ENCODE measurements at regions not wholly inside any gene's neighbourhood (a gene's known extent, or its start where the extent isn't known, plus 50 kb on each side); places are given as distances from the start of the nearest gene placed in this dataset.

DNA sequence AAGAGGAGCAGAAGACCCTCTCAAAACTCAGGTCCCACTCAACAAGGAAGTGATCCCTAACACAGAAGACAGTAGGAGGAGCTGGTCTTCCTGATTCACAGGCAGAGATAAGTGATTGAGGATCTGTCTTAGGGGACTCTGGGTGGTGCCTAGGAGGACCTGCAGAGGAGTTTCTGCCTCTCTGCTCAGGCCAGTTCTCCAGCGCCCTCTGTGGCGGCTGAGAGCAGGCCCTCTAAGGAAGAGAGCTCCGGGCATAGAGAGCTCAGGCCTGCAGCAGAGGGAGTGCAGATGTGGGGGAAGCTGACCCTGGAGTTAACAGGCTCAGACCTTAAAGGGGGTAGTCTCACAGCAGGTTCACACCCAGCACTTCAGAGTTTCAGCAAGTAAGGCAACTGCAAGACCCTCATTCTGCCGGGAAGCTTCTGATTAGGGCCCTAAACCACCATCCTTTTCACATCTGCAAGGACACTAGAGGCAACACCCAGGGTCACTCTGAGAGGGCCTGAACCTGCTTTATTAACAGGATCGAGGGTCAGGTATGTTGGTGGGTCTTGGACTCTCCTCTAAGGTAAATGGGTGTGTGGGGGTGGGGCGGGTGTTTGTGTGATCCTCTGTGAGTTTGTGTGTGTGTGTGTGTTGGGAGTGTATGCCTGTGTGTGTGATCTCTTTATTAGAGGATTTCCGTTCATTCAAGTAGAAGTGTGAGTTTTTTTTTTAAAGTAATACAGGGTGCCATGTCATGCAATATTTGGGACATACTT lies 57.6 kb upstream of the TARP start:
- H2BK120ac ChIP-seq (ENCODE audit: low read depth, low read length, poor library complexity, severe bottlenecking) = no peak overlapping the region
- no peak overlapping the region for H2BK5ac ChIP-seq (ENCODE audit: insufficient read length, low read length)
- DNase-seq = peak; percentile 94
- H2BK12ac ChIP-seq (ENCODE audit: insufficient read length, low read depth, low read length) = no peak overlapping the region
- H3K56ac ChIP-seq (ENCODE audit: insufficient read length, low read depth, low read length) = no peak overlapping the region
- peak overlapping the region; percentile 54 for H3K4me2 ChIP-seq (ENCODE audit: insufficient read depth, insufficient read length, low read length)
- H3K4me1 ChIP-seq (ENCODE audit: insufficient read depth, low read length) = peaks cover 7% of the 10 kb centered on the region; the same call in 1 of the 2 replicates
- no peaks in the 10 kb centered on the region for H3K27me3 ChIP-seq (ENCODE audit: insufficient read depth, low read length)
- peak overlapping the region; percentile 48 for H3K27ac ChIP-seq (ENCODE audit: insufficient read length, low read depth, low read length)
- H3K14ac ChIP-seq (ENCODE audit: insufficient read depth, low read length) = peak overlapping the region; percentile 85; the same call in 1 of the 2 replicates
- no peak overlapping the region for H4K8ac ChIP-seq (replicated peaks; ENCODE audit: insufficient read length, low read depth, low read length)
- H3K4me3 Mint-ChIP-seq = peak overlapping the region; percentile 8 to 66; a peak in 4 of 5 replicates
- peak overlapping the region; percentile 95 for H2BK20ac ChIP-seq (ENCODE audit: low read depth, low read length, poor library complexity, severe bottlenecking)
- H3K79me2 ChIP-seq (ENCODE audit: insufficient read depth, low read length) = no peaks in the 10 kb centered on the region
- H4K91ac ChIP-seq (ENCODE audit: insufficient read length, low read depth, low read length) = no peak overlapping the region
- H2AK5ac ChIP-seq (ENCODE audit: insufficient read length, low read length) = no peak overlapping the region
- H3K9me3 Mint-ChIP-seq = no peaks in the 10 kb centered on the region; a peak in 1 of 5 replicates
- H3K27me3 Mint-ChIP-seq (ENCODE audit: low read depth) = no peaks in the 10 kb centered on the region
- H4K5ac ChIP-seq (ENCODE audit: insufficient read length, low read depth, low read length) = peak overlapping the region; percentile 70
- peak overlapping the region; percentile 69 for H2AFZ ChIP-seq (ENCODE audit: low read length)
- H3K79me1 ChIP-seq (ENCODE audit: insufficient read depth, low read depth, low read length, poor library complexity, severe bottlenecking) = no peaks in the 10 kb centered on the region
- peaks cover 41 to 45% of the 10 kb centered on the region in 2 experiments for H3K4me1 Mint-ChIP-seq
- TF ChIP-seq, protein P1, sequence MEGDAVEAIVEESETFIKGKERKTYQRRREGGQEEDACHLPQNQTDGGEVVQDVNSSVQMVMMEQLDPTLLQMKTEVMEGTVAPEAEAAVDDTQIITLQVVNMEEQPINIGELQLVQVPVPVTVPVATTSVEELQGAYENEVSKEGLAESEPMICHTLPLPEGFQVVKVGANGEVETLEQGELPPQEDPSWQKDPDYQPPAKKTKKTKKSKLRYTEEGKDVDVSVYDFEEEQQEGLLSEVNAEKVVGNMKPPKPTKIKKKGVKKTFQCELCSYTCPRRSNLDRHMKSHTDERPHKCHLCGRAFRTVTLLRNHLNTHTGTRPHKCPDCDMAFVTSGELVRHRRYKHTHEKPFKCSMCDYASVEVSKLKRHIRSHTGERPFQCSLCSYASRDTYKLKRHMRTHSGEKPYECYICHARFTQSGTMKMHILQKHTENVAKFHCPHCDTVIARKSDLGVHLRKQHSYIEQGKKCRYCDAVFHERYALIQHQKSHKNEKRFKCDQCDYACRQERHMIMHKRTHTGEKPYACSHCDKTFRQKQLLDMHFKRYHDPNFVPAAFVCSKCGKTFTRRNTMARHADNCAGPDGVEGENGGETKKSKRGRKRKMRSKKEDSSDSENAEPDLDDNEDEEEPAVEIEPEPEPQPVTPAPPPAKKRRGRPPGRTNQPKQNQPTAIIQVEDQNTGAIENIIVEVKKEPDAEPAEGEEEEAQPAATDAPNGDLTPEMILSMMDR (conservative IDR thresholded peaks at IDR 0.05) = peak; percentile 75
- WGBS (ENCODE audit: extremely low coverage, insufficient read length, low lambda C conversion rate) = no CpG with 5 or more reads among the region's 7 CpGs
- H3K9ac ChIP-seq (ENCODE audit: extremely low read depth, insufficient read length, low read length) = peak overlapping the region; percentile 33
- no peak overlapping the region for H3T11ph ChIP-seq (ENCODE audit: low read length)
- H4K20me1 ChIP-seq (ENCODE audit: control insufficient read depth, insufficient read depth, insufficient read length) = no peaks in the 10 kb centered on the region
- H3K23me2 ChIP-seq (ENCODE audit: insufficient read length, low read depth, low read length, poor library complexity, severe bottlenecking) = no peaks in the 10 kb centered on the region
- H3K23ac ChIP-seq (ENCODE audit: insufficient read length, low read depth, low read length) = no peak overlapping the region
- no peak overlapping the region for H3K4ac ChIP-seq (ENCODE audit: low read depth, low read length)
- peaks cover 0 to 2% (median 0%) of the 10 kb centered on the region in 3 experiments; a peak in 1 of 7 replicates for H3K36me3 Mint-ChIP-seq (ENCODE audit: insufficient read depth in 1 of 3, low read depth in 3 of 3)
- no peaks in the 10 kb centered on the region for H3K9me3 ChIP-seq (ENCODE audit: control insufficient read depth, low read depth, low read length)
- no peak overlapping the region for H2BK15ac ChIP-seq (ENCODE audit: low read depth, low read length)
- H3K27ac Mint-ChIP-seq = peak overlapping the region; percentile 90 to 96 (median 91)
- H3K18ac ChIP-seq (ENCODE audit: insufficient read length, low read depth, low read length) = peak overlapping the region; percentile 91

All from H9 (cell line).